NCI-H187 (cell line): ENCODE measurements at regions not wholly inside any gene's neighbourhood (a gene's known extent, or its start where the extent isn't known, plus 50 kb on each side); places are given as distances from the start of the nearest gene placed in this dataset.
"Not testable (repeated sequence)": the region's sequence is repeated elsewhere in the genome, so short reads cannot be mapped to it uniquely, and the experiment has no call there.

Experiments used
- DNase-seq, 2 experiments: peaks; one replicate each; lab custom pipeline; 2025; lab: John Stamatoyannopoulos, UW

DNA sequence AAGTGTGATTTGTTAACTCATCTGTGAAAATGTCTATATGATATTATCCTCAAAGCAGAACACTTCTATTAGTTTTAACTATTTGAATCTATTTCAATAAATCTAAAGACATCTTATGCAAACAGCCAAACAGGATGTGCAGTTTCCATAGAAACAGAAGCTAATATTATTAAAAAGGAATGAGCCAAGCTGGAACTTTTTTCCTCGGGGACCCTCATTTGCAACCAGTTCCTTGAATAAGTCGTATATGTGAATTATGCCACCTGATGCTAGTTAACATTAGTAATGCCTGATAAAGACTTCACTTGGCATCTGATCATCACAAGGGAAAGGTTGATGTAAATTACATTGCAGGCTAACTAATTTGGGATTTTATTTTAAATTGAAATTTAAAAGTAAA lies 216.9 kb upstream of the SMLR1 start:
- DNase-seq, result no peak

DNA sequence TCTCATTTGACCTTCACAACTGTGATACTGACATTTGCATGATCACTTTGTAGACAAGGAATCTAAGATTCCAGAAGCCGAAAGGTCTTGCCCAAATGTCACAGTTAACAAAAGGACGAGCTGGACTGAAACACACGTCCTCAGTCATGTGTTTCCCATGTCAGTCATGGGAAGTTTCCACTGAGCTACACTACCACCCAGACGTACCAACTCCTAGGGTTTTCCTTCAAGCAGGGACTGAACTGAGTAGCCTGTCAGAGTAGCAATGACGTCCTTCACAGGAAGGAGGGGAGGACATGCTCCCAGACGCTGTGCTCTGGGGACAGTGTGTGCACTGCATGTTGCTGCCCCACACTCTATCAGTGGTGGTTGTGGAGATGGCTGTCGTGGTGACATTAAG lies 215.8 kb upstream of the SMLR1 start:
- no peak for DNase-seq

DNA sequence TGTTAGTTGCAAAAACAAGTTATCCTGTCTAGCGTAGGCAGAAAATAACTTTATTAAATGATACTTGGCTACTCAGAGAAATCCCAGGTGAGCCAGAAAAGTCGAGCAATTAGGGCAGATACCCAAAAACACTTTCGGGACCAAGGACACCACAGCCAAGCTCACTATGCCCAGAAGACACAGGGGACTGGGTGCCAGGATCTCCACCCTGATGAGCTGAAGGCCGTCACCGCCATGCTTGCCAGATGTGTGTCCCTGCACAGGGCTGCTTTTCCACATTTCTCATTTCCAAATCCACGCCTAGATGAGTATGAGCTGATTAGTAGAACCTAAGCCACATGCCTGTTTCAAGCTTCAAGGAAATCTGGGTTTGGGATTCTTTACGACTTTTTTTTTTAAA lies 214.0 kb upstream of the SMLR1 start:
- no peak for DNase-seq

DNA sequence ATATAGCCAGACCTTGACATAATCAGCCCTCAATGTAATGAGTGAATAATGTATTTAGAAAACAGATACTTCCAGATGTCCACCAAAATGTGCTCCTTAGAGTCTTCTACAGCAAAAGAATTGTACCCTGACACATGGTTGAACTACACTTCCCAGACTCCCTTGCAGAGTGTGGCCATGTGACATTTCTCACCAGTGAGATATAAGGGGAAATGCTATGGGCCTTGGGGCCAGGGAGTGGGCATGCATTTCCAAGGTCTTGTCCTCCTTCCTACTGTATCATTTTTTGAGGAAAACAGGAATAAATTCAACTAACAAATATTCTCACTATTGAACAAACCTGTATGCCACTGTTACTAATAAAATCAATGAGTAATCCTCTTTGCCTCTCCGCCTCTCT lies 211.4 kb upstream of the SMLR1 start:
- no peak for DNase-seq

DNA sequence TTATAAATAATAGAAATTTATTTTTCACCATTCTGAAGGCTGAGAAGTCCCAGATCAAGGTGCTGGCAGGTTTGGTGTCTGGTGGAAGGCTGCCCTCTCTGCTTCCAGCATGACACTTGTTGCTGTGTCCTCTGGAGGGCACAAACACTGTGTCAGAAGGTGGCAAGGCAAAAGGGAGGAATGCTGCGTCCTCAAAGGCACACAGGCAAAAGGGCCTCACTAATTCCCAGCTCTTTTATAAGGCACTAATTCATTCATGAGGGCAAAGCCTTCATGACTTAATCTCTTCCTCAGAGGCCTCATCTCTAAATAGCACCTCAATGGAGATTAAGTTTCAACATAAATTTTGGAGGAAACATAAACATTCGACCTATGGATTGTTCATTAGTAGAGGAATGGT lies 209.5 kb upstream of the SMLR1 start:
- no peak for DNase-seq

DNA sequence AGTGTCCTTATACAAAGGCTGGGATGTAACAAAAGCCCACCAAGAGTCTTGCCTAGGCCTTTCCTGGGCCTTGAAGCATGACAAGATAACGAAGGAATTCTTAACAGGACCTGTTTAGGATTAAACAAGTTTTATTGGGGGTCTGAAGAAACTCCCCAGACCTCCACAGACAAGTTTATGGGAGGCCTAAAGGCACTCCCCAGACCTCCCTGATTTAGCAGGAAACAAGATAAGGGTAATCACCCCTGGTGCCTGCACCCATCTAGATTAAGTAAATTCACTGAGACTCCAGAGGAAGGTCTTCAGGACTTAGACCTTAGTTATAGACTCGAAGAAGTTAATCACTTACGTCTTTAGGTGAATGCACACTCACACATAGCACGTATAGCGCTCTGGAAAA lies 208.4 kb upstream of the SMLR1 start:
- DNase-seq, result not testable (repeated sequence)

DNA sequence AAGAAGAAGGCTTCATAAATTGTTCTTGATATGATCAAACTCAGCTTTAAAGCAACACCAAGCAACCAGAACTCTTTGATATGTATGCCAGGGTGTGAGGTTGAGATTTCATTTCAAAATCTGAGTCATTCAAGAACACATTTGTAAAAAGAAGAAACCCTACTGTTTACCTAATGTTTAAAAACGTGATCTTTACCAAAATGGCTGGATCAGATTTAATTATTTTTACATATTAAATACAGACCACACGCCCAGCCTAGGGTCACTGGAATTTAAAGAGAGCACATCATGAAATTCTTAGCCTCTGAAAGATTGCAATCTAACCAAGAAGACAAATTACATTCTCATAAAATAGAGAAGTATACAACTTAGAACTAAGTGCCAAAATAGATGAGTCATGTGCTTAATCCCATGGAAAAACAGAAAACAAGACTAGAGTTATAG lies 206.8 kb upstream of the SMLR1 start:
- no peak for DNase-seq

DNA sequence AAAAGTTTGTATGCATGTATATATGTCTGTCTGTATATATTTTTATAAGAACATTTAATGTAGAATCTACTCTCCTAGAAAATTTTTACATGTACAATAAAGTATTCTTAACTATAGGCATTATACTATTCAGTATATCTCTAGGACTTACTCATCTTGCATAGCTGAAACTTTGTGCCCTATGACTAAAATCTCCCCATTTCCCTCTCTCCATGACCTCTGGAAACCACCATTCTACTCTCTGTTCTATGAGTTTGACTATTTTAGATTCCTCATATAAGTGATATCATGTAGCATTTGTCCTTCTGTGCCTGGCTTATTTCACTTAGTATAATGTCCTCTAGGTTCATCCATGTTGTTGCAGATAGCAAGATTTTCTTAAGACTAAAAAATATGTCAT lies 205.1 kb upstream of the SMLR1 start:
- no peak for DNase-seq

DNA sequence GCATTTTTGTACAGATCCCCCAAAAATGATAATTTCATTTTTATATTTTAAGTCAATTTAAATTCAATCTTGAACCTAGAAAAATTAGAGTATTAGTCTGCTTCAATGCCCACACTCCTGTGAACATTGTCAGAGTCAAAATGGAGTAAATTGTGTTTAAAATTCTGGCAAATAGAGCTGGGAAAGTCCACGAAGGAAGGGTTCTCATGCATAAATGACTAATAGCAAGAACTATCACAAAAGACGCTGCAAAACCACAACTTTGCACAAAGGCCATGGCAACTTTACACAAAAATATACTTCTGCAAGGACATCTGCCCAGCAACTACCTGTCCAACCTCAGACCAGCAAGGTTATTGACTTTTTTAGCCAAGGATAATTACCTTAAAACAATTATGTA lies 203.2 kb upstream of the SMLR1 start:
- no peak for DNase-seq

DNA sequence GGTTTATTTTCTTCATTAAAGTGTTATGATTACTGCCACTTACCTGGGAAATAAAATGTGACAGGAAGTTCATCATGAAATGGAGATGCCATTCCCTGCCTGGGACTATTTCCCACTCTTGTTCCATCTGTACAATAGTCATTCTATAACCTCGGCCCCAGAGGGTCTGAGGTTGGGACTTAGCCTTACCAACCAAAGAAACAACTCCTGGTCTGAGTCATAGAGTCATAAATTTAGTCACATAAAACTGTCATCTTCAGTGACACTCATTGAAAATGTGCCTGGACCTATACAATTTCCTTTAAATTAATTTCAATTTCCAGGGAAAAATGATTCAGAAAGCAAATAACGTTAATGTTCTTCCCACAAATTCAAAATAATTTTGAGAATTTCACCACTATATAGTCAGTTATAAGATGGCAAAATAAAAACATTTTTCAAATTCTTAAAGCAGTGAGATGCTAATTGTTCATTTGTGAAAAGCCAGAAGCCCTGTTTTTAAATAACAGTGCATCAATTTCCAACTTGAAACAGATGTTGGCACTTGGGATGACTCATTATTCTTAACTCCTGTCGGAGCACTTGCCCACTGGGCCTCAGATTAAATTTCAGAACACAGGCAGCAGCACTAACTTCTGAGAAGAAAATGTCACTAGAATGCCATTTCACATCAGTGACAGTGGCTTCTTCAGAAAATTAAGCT lies 201.2 kb upstream of the SMLR1 start:
- no peak for DNase-seq

DNA sequence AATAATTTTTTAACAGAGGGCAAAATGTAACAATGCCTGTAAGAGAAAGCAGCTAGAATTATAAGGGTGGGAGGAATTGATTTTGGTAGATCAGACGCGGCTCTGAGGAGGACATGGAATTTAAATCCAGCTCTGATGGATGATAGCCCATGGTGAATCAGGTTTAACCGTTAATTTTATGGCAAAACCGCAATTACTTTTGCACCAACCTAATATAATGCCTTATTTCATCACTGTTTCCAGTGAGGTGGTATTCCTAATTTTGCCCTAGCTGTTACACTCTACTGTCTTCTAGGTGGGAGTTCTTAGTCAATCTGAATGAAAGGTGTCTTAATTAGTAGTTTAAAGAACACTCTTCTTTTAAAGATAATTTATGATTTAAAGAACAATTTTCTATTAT lies 198.3 kb upstream of the SMLR1 start:
- no peak for DNase-seq

DNA sequence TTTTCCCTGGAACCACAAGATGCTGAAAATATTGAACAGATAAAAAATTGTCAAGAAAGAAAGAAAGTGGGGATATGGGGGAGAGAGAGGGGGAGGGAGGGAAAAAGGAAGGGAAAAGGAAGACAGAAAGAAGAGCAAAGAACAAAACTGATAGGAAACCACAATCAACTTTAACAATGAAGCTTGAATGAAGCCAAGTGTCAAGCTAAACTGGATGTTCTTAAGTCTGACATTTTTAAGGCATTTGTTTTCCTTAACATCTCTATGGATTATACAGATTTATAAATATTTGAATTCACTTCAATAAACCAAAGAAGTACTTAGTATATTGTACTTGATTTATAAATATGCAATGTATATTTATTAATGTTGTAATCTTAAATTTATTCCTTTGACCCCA lies 197.6 kb upstream of the SMLR1 start:
- no peak for DNase-seq

DNA sequence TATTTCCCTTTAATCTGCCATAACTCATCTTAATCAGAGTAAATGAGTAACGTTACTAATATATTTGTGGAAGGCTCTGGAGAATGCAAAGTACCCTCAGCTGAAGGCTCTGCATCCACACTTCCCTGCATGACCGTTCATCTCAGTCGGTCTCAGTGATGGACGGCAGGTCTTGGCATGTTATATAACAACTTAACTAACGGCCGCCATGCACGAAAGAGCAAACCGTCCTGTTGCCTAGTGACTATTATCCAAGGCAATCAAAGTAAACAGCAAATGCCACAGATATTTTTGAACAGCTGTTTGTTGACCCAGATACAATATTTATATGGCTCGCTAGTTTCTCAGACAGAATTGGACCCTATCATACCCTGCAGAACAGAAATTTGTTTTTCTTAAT lies 194.9 kb upstream of the SMLR1 start:
- peak; percentile 10 to 41 for DNase-seq

DNA sequence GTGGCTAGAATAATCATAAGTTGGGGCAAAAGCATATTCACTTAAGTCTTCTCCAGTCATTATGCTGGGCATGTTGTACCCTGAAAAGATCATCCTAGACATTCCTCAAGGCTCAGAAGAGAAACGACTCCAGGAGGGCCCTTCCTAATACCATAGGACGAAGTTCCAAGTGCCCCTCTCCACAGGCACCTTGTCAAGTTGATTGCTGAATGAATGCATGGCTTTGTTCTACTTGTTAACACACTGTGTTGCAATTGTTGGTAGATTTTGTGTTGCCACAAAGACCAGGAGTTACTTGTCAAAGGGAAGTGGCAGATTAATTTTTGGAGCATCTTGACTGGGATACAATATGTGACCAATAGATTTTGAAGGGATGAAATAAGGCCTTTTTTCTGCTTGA lies 194.3 kb upstream of the SMLR1 start:
- no peak for DNase-seq

DNA sequence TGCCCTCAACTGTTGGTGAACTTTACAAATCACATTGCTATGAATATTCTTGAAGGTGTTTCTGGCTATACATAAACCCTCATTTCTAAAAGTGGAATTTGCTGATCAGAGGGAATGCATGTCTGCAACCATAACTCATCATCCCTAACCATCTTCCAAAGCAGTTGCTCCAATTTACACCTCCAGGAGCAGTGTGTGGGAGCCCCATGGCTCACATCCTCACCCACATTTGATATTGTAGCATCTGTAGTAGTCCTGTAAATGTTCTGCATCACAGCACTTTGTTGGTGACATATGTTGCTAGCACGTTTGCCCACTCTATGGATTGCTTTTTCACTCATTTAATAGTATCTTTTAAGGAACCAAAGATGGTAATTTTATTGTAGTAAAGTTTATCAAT lies 183.8 kb upstream of the SMLR1 start:
- DNase-seq, result no peak

DNA sequence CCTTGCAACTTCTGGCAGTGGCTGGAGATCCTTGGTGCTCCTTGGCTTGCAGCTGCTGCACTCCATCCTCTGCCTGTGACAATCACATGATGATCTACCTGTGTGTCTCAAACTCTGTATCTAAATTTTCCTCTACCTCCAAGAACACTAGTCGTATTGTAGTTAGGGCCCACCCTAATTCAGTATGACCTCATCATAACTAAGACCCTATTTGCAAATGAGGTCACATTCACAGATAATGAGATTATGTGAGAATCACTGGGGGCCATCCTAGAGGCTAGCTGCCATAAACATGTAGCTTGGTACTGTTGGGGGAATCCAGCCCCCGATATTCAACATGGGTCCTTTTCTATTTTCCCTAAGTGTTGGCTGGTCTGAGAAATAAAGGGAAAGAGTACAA lies 183.0 kb upstream of the SMLR1 start:
- DNase-seq, result no peak

DNA sequence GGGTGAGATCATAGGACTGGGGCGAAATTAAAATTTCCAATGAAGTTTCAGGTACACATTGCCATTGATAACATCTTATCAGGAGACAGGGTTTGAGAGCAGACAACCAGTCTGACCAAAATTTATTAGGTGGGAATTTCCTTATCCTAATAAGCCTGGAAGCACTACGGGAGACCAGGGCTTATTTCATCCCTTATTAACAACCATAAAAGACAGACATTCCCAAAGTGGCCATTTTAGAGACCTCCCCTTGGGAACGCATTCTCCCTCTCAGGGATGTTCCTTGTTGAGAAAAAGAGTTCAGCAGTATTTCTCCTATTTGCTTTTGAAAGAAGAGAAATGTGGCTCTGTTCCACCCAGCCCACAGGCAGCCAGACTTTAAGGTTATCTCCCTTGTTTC lies 182.4 kb upstream of the SMLR1 start:
- DNase-seq, result not testable (repeated sequence)

DNA sequence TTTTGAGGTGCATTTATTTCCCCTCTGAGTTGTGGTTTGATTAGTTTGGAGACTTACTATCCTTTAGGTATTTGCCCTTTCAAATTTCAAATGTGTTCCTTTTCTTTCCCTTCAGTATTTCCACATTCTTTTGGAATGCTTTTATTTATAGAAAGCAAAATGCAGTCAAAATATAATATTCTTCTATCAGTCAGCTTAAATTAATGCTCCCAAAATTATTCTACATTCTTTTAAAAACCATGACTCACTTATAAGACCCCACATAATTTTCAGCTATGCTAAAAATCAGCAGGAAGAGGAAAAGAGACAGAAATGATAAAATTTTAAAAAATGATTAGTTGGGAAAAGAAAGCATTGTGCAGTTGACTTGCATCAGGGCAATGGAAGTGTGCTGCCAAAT lies 180.0 kb upstream of the SMLR1 start:
- no peak for DNase-seq

DNA sequence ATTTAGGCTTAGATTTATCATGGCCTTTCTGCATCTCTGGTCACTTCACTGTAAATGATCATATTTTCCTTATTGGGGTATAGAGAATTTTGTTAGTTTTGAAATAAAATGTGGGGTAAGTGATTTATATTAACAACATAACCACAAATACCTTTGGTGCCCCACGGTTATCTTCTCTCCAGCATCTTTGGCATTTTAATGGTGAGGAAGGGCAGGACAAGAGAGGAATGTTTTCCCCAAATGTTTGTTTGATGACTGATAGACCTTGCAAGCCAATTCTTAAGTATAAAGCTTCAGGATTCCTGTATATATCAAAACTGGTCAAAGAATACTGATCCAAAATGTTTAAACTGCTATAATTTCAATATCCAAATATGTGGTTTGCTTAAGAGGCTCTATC lies 171.6 kb upstream of the SMLR1 start:
- DNase-seq, result no peak

DNA sequence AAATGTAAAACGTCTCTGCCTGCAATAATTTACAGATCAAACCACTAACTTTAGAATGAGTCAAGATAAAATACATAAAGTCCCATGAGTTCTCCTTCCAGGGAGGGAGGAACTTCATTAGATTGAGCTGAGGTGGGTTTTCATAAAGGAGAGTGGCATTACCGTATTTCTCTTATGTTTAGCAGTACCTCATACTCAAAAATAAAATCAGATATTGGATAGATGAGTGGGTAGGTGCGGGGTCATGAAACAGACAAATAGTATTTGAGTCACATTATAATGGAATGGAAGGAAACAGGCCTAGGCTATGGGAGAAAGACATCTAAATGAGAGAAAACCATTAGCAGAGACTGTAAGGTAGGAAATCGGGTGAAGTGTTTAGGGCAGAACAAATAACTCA lies 166.1 kb upstream of the SMLR1 start:
- DNase-seq, result no peak

DNA sequence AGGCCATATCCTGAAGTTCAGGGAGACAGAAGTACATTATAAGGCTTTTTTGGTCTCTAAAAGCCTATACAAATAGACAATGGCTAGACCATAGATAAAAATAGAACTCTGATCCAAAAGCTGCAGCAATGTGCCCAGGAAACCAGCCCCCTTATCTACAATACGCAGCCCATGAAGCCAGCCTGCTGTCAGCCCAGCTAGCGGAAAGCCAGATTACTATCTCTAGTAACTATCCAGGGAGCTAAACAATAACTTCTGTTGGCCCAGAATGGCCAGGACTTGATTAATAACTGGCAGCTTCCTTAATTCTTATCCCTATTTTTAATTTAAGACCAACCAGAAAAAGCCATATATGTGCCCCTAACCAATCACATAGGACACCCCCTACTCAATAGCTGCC lies 160.4 kb upstream of the SMLR1 start:
- no peak for DNase-seq

DNA sequence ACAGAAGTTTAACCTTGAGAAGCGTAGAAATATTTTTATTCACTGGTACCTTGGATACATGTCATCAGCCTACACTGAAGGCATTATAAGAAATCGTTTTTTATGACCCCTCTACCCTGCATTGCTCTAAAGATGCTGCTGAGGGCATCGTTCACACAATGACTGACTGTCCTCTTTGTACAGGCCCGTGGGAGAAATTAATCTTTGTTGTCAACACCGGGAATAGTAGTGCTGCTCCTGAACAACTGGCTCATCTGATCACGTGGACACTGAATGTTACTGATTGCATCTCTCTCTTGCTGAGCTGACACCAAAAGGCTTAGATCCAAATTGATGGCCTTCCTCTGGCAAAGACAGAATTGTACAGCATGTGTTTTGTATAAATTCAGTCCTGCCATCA lies 157.1 kb upstream of the SMLR1 start:
- DNase-seq, result no peak

DNA sequence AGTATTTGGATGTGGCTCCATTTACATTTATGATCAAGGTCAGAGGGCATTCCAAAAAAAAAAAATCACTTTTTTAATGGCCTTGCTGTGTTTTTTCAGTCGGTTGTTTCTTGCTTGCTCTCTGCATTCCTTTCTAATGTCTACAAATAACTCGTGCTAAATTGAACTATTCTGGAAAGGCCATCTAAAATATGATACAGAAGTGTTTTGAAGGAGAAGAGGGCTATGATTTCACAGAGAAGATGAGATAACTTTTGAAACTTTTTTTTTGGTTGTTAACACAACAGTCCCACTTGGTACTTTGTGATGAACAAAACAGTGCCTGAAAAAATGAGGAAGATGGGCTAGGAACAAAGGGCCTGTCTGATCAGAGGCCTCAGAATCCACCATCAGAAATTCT lies 156.1 kb upstream of the SMLR1 start:
- DNase-seq, result no peak

DNA sequence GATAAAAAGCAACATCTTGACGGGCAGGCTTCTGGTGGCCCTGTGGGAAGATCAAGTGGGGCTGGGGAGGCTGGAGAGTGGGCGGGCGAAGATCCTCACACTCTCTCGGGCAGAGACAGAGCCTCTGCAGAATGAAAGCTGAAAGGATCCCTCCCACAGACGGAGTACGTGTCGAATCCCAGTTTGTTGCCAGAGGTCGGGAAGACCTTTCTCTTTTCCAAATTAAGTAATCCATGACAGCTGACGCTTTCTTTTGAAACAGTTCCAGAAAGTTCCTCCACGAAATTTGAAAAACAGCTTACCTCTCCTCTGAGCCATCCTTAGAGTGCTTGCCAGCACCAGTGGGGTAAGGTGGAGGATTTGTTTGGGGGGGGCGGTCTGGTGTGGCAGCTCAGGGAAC lies 155.6 kb upstream of the SMLR1 start:
- DNase-seq, result no peak

DNA sequence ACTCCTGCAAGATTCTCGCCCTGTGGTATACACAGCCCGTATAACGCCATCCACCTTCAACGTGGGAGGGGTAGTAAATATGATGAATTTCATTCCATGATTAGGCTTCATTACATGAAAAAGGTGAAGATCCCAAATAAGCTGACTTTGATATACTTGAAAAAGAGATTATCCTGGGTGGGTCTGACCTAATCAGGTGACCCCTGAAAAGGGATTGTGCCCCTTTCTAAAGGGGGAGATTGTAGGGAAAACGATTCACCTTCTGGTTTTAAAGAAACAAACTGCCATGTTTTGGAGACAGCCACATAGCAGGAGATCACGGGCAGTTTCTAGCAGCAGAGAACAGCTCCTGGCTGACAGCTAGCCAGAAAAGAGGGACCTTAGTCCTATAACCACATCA lies 155.1 kb upstream of the SMLR1 start:
- DNase-seq, result no peak
